ENCODE measurements at regions not wholly inside any gene's neighbourhood (a gene's known extent, or its start where the extent isn't known, plus 50 kb on each side); places are given as distances from the start of the nearest gene placed in this dataset.

DNA sequence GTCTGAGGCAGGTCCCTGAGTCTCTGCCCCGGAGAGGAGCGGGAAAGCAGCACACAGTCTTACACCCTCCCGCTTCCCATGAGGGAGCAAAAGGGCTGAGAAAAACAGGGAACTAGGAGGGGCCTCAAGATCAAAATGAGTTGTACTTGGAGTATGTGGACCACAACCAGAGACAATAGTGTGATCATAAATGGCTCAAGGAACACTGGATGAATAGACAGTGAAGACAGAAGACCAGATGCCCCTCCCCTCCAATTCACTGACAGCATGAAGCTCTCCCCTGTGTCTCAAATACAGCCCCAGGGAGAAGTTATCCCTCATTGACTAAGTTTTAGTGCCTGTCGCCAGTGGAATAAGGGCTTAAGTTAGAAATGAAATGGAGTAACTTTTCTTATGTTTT is 191.0 kb downstream of the TFAP2A start:
- H3K9me3 ChIP-seq, result no peaks in the 10 kb centered on the region
- H3K27me3 ChIP-seq, result no peaks in the 10 kb centered on the region
- intact Hi-C loops (cut with DNase I), result no loop called here
- H3K27ac ChIP-seq, result no peak overlapping the region
- H3K4me3 ChIP-seq (replicated peaks in 1 of 3), result no peak overlapping the region
- TF ChIP-seq POLR2A (IDR thresholded peaks at IDR 0.05), result no peak
- TF ChIP-seq, protein P1, sequence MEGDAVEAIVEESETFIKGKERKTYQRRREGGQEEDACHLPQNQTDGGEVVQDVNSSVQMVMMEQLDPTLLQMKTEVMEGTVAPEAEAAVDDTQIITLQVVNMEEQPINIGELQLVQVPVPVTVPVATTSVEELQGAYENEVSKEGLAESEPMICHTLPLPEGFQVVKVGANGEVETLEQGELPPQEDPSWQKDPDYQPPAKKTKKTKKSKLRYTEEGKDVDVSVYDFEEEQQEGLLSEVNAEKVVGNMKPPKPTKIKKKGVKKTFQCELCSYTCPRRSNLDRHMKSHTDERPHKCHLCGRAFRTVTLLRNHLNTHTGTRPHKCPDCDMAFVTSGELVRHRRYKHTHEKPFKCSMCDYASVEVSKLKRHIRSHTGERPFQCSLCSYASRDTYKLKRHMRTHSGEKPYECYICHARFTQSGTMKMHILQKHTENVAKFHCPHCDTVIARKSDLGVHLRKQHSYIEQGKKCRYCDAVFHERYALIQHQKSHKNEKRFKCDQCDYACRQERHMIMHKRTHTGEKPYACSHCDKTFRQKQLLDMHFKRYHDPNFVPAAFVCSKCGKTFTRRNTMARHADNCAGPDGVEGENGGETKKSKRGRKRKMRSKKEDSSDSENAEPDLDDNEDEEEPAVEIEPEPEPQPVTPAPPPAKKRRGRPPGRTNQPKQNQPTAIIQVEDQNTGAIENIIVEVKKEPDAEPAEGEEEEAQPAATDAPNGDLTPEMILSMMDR (IDR thresholded peaks at IDR 0.05), result no peak
- DNase-seq, result no peak
- no peaks in the 10 kb centered on the region for H3K4me1 ChIP-seq
- no peaks in the 10 kb centered on the region for H3K36me3 ChIP-seq
- 84 to 88% methylated on average over 4 of the region's 4 CpGs for WGBS, 2 donors

DNA sequence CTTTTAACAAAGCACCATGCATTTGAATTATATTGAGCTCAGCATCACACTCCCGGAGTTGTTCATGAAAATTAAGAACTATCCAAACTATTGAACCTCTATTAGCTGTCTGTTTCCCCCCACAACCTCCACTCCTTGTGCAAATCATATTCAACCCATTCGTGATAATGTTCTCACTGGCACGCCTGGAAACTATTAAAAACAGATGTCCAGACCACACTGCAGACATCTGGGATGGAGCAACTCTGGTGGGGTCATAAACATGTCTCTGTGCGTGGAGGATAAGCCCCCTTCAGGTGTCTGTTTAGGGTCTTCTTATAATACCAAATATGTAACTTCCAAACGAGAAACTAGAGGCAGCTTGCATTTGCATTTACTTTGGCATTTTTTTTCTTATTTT is 193.7 kb downstream of the TFAP2A start:
- no peak for DNase-seq
- no peak for TF ChIP-seq POLR2A (IDR thresholded peaks at IDR 0.05)
- TF ChIP-seq, protein P1 (IDR thresholded peaks at IDR 0.05), result no peak
- intact Hi-C loops (cut with DNase I), result no loop called here
- no peaks in the 10 kb centered on the region for H3K27me3 ChIP-seq
- H3K4me1 ChIP-seq, result no peaks in the 10 kb centered on the region
- no peak overlapping the region for H3K4me3 ChIP-seq (replicated peaks in 1 of 3)
- H3K9me3 ChIP-seq, result no peaks in the 10 kb centered on the region
- no peaks in the 10 kb centered on the region for H3K36me3 ChIP-seq
- 75 to 83% methylated on average over 5 of the region's 5 CpGs for WGBS, 2 donors
- H3K27ac ChIP-seq, result no peak overlapping the region

DNA sequence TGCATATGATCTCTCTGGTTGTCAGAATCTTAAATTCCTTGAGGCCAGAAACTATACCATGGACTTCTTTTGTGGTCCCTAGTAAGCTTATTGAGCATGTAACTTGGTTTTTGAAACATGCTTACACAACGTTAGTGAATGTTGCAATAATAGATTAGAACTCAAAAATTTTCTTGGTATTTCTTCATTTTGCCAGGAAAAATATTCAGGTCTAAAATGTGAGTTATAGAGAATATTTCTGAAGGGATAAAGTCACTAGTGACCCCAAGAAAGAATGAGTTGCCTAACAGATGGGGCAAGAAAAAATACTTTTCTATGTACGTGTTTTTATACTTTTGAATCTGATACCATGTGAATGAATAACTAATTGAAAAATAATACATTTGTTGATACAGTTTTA is 195.4 kb downstream of the TFAP2A start:
- H3K27ac ChIP-seq, result no peak overlapping the region
- no peak for DNase-seq
- no peaks in the 10 kb centered on the region for H3K36me3 ChIP-seq
- WGBS, 2 donors, result 84 to 89% methylated on average over 2 of the region's 2 CpGs
- no peaks in the 10 kb centered on the region for H3K9me3 ChIP-seq
- H3K4me1 ChIP-seq, result no peaks in the 10 kb centered on the region
- H3K27me3 ChIP-seq, result no peaks in the 10 kb centered on the region
- no peak overlapping the region for H3K4me3 ChIP-seq (replicated peaks in 1 of 3)
- TF ChIP-seq, protein P1 (IDR thresholded peaks at IDR 0.05), result no peak
- TF ChIP-seq POLR2A (IDR thresholded peaks at IDR 0.05), result no peak
- intact Hi-C loops (cut with DNase I), result no loop called here

DNA sequence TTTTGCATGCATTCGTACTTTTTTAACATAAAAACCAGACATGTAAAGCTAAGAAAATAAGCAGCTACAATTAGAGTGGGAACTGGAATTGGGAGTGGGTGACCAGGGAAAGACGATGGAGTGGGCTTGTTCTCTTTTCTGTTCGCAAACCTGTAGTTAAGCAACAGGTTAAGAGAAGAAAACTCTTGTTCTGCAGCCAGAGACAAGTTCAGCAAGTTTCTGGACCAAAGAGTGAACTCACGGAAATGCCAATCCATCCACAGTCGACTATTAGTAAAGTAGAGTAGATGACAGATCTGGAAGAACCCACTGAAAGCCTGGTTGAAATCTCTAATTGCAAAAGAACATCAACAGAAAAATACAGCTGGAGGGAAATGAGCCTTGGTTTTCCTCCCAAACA is 197.8 kb downstream of the TFAP2A start:
- no peak for TF ChIP-seq POLR2A (IDR thresholded peaks at IDR 0.05)
- TF ChIP-seq, protein P1 (IDR thresholded peaks at IDR 0.05), result no peak
- no peak overlapping the region for H3K4me3 ChIP-seq (replicated peaks in 1 of 3)
- H3K4me1 ChIP-seq, result no peaks in the 10 kb centered on the region
- WGBS, 2 donors, result 62 to 71% methylated on average over 5 of the region's 5 CpGs
- H3K27ac ChIP-seq, result no peak overlapping the region
- intact Hi-C loops (cut with DNase I), result no loop called here
- no peaks in the 10 kb centered on the region for H3K9me3 ChIP-seq
- no peaks in the 10 kb centered on the region for H3K27me3 ChIP-seq
- H3K36me3 ChIP-seq, result no peaks in the 10 kb centered on the region
- no peak for DNase-seq

DNA sequence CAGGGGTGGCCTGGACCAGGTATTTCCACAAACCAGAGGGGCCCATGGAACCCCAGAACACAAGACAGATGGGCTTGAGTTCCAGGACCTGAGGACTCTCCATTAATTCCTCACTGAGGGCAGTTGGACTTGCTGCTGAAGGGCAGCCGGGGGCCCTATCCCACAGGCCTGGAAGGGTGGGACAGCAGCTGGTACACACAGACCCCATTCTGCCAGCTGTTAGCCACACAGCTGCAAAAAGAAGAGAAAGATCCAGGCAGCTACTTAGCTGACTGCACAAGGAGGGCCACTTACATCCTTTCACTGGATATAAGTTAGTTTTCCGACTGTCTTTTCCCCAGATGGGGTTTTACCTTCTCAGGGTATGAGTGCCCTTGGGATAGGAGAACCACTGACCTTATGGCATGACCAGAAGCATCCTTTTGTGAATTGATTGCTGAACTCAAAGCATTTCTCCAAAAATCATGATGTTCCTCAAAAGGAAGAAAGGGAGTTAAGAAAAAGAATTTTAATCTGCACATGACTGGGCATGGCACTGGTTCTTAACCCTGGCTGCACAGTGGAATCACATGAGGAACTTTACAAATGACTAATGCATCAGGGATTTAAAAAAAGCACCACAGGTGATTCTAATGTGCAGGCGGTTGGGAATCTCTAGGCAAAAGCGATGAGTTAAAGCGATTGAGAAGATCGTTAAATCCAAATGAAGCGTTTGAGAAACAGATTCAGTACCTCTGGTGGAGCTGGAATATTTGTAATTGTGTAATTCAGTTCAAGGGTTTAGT is 199.4 kb downstream of the TFAP2A start:
- no peak for TF ChIP-seq POLR2A (IDR thresholded peaks at IDR 0.05)
- TF ChIP-seq, protein P1 (IDR thresholded peaks at IDR 0.05), result no peak
- intact Hi-C loops (cut with DNase I), result no loop called here
- no peak for DNase-seq
- Histone ChIP-seq H3K36me3 (no peaks in the 10 kb centered on the region), H3K27ac (no peak overlapping the region), H3K27me3 (no peaks in the 10 kb centered on the region), H3K4me1 (no peaks in the 10 kb centered on the region), H3K4me3 (replicated peaks in 1 of 3) (no peak overlapping the region), H3K9me3 (no peaks in the 10 kb centered on the region)
- WGBS, 2 donors, result 94% methylated on average over 6 to 7 of the region's 7 CpGs
